GM12891 (cell line): ENCODE measurements at regions not wholly inside any gene's neighbourhood (a gene's known extent, or its start where the extent isn't known, plus 50 kb on each side); places are given as distances from the start of the nearest gene placed in this dataset.

ENCODE experiments used
- DNase-seq: peaks from one replicate; pipeline ENCODE4 v3.0.0; 2011; ENCODE audit warnings: low spot score; ENCODE audit not compliant: insufficient read length
- FAIRE-seq: peaks from 2 replicates; lab custom pipeline; 2011; peaks lifted over from hg19 to GRCh38; lab: Jason Lieb, UNC
- PAX5 ChIP-seq: IDR thresholded peaks from 2 replicates; pipeline ENCODE4 v1.6.1; 2011; ENCODE audit warnings: low read length, moderate library complexity, mild to moderate bottlenecking; ENCODE audit not compliant: insufficient read depth, severe bottlenecking
- POLR2A ChIP-seq: IDR thresholded peaks from 2 replicates; pipeline ENCODE4 v1.6.1; 2011; ENCODE audit warnings: low read depth, low read length, control low read depth
- POLR2AphosphoS5 ChIP-seq: IDR thresholded peaks from 2 replicates; pipeline ENCODE4 v1.6.1; 2011; ENCODE audit warnings: low read depth, low read length, control low read depth
- POU2F2 ChIP-seq: IDR thresholded peaks from 2 replicates; pipeline ENCODE4 v1.6.1; 2011; ENCODE audit warnings: low read depth, mild to moderate bottlenecking, control low read depth, low read length, moderate library complexity
- SPI1 ChIP-seq: IDR thresholded peaks from 2 replicates; pipeline ENCODE4 v1.6.1; 2011; ENCODE audit warnings: low read depth, low read length, control low read depth
- TAF1 ChIP-seq: IDR thresholded peaks from 2 replicates; pipeline ENCODE4 v1.6.1; 2011; ENCODE audit warnings: low read depth, low read length, control low read depth

DNA sequence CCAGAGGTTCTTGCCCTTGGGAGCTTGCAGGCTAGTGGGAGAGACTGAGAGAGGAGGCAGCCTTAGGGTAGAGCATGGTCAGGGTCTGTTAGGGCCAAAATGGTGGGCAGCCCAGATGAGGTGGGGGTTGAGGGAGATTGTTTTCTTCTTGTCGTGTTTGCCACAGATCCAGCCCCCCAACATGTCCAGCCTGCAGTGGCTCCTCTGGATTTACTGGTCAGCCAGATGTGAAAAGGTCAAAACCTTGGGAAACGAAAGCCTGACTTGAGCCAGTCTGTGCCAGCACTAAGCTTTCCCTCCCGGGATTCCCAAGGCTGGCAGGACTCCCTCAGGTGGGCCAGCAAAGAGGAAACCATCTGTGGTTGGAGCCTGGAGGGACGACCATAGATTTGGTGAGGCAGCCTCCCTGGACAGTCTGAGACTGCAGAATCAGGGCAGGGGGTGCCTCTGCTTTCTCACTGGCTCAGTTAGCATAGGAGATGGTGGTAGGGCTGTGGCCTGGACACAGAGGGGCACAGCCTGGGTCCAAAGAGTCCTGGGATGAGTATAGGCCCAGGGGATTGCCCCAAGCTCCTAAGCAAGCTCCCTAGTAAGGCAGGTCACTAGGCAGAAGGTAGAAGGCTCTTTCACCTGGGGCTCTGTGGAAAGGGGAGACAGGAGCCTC lies 51.2 kb upstream of the PRR23C start:
- DNase-seq (no peak), FAIRE-seq (no peak)
- TF ChIP-seq POLR2A: no peak
- no peak for TF ChIP-seq PAX5
- TF ChIP-seq POU2F2: no peak
- TF ChIP-seq TAF1: no peak
- no peak for TF ChIP-seq SPI1
- TF ChIP-seq POLR2AphosphoS5: no peak

GRCh38 chr3:139096670-139097069 lies 52.0 kb upstream of the PRR23C start:
- FAIRE-seq (no peak), DNase-seq (no peak)
- TF ChIP-seq POLR2A (no peak), TAF1 (no peak), POU2F2 (no peak), PAX5 (no peak), SPI1 (no peak), POLR2AphosphoS5 (no peak)

GRCh38 chr3:139098391-139098790 lies 53.7 kb upstream of the PRR23C start:
- FAIRE-seq: no peak
- DNase-seq: no peak
- TF ChIP-seq TAF1 (no peak), POU2F2 (no peak), POLR2AphosphoS5 (no peak), PAX5 (no peak), POLR2A (no peak), SPI1 (no peak)

- no peak for FAIRE-seq
- TF ChIP-seq POLR2A (no peak), PAX5 (no peak), POLR2AphosphoS5 (no peak), POU2F2 (no peak), TAF1 (no peak), SPI1 (no peak)
- no peak for DNase-seq
Observed at GRCh38 chr3:139099968-139100817, 55.5 kb upstream of the PRR23C start.

DNA sequence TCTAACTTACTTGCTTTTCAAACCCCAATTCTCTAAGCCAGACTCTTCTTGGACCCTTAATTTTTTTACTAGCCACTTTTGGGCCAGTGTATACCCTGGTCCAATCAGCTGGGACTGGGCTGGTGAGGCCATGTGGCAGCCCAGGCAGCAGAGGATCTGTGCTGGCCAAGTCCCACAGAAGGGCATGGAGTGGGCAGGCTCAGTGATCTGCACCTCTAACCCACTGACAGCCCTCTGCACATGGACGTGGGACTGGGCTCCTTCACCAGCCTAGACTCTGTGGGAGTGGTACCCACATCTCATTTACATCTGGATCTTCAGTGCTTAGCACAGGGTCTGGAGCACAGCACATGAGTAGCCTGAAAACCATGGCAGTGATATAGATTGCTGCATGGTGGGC lies 56.1 kb upstream of the PRR23C start:
- no peak for DNase-seq
- TF ChIP-seq TAF1 (no peak), POU2F2 (no peak), POLR2A (no peak), SPI1 (no peak), POLR2AphosphoS5 (no peak), PAX5 (no peak)
- FAIRE-seq: no peak

DNA sequence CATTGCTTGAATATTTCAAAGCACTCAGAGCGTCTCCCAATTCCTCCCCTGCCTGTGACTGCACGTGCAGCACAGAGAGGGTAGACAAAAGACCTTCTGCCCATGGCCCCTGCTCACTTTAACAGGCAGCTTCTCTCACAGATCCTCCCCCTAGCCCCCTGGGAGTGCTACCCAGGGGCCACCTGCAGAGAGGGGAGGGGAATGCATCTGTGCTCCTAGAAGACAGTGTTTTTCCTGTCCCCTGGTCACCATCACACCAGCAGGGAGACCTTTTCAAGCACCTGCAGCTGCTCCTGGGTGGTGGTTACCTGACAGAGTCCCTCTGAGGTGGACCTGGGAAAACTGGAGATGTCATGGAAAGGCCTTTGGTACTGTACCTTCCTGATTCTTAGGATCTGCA lies 56.7 kb upstream of the PRR23C start:
- FAIRE-seq (no peak), DNase-seq (no peak)

GRCh38 chr3:139103484-139103883 lies 58.8 kb upstream of the PRR23C start:
- FAIRE-seq: no peak
- no peak for DNase-seq
- no peak for TF ChIP-seq POU2F2
- TF ChIP-seq POLR2A: no peak
- no peak for TF ChIP-seq SPI1
- TF ChIP-seq PAX5: no peak
- TF ChIP-seq TAF1: no peak
- TF ChIP-seq POLR2AphosphoS5: no peak

More for the DNA sequence above, 56.7 kb upstream of the PRR23C start:
- TF ChIP-seq POU2F2 (no peak), POLR2AphosphoS5 (no peak), POLR2A (no peak), TAF1 (no peak), PAX5 (no peak), SPI1 (no peak)

- DNase-seq (no peak), FAIRE-seq (no peak)
- TF ChIP-seq TAF1 (no peak), POLR2AphosphoS5 (no peak)
Observed at GRCh38 chr3:139104062-139104461, 59.4 kb upstream of the PRR23C start.

- DNase-seq: no peak
- no peak for FAIRE-seq
- TF ChIP-seq SPI1 (no peak), POLR2A (no peak), TAF1 (no peak), POLR2AphosphoS5 (no peak), PAX5 (no peak), POU2F2 (no peak)
Observed at GRCh38 chr3:139105154-139105702, 60.5 kb upstream of the PRR23C start.

GRCh38 chr3:139106013-139106932 lies 61.6 kb upstream of the PRR23C start:
- DNase-seq (no peak), FAIRE-seq (no peak)
- TF ChIP-seq TAF1 (no peak), POLR2A (no peak), POLR2AphosphoS5 (no peak)
